DND-41 (cell line): ENCODE measurements at regions not wholly inside any gene's neighbourhood (a gene's known extent, or its start where the extent isn't known, plus 50 kb on each side); places are given as distances from the start of the nearest gene placed in this dataset.

Experiments used
- ATAC-seq: fragments of 200-7000 bp; cut with Tn5 transposase; 3 replicates; pipeline ENCODE4 v1.9.1; 2021; ENCODE audit warnings: low read depth; ENCODE audit not compliant: insufficient read depth
- DNase-seq: peaks from one replicate; pipeline ENCODE4 v3.0.0-alpha.2; 2020
- H2AFZ ChIP-seq: 2 replicates; pipeline ENCODE4 v1.6.0; 2012; ENCODE audit warnings: low read depth, low read length
- H3K27ac ChIP-seq: 2 replicates; pipeline ENCODE4 v1.5.1; 2012; ENCODE audit warnings: low read length, inconsistent platforms
- H3K27me3 ChIP-seq: fragments of 200-600 bp; sonication (generic); 2 replicates; pipeline ENCODE4 v1.6.0; 2012; ENCODE audit warnings: low read length, mild to moderate bottlenecking, inconsistent platforms; ENCODE audit not compliant: insufficient read depth, poor library complexity
- H3K36me3 ChIP-seq: 2 replicates; pipeline ENCODE4 v1.5.1; 2012; ENCODE audit warnings: low read length, inconsistent platforms; ENCODE audit not compliant: insufficient read depth
- H3K4me1 ChIP-seq: 2 replicates; pipeline ENCODE4 v1.5.1; 2012; ENCODE audit warnings: mild to moderate bottlenecking, low read length; ENCODE audit not compliant: insufficient read depth
- H3K4me2 ChIP-seq: 2 replicates; pipeline ENCODE4 v1.6.0; 2012; ENCODE audit warnings: mild to moderate bottlenecking, moderate library complexity, low read length, inconsistent platforms; ENCODE audit not compliant: insufficient read depth
- H3K4me3 ChIP-seq, 2 experiments: fragments of 200-600 bp in 1 of 2; shearing (Covaris generic) in 1 of 2; 2 replicates each; pipeline ENCODE4 v1.5.1; 2012 to 2016; ENCODE audit warnings: inconsistent platforms in 2 of 2, low read length in 2 of 2, mild to moderate bottlenecking in 2 of 2, low read depth in 1 of 2, moderate library complexity in 1 of 2
- H3K79me2 ChIP-seq: 2 replicates; pipeline ENCODE4 v1.6.0; 2012; ENCODE audit warnings: low read length, inconsistent platforms; ENCODE audit not compliant: insufficient read depth
- H3K9ac ChIP-seq: 2 replicates; pipeline ENCODE4 v1.6.0; 2012; ENCODE audit warnings: low read depth, mild to moderate bottlenecking, inconsistent platforms, low read length, moderate library complexity
- H3K9me3 ChIP-seq: 2 replicates; pipeline ENCODE4 v1.5.1; 2012; ENCODE audit warnings: low read length, moderate library complexity, mild to moderate bottlenecking, inconsistent platforms; ENCODE audit not compliant: insufficient read depth, severe bottlenecking
- H4K20me1 ChIP-seq: 2 replicates; pipeline ENCODE4 v1.6.0; 2012; ENCODE audit warnings: low read length; ENCODE audit not compliant: insufficient read depth
- CTCF ChIP-seq: IDR thresholded peaks from 2 replicates; pipeline ENCODE4 v1.5.1; 2012; ENCODE audit warnings: borderline replicate concordance, low read length, moderate library complexity, mild to moderate bottlenecking; ENCODE audit not compliant: poor library complexity, severe bottlenecking; ENCODE audit errors: extremely low read depth
- EZH2 ChIP-seq: IDR thresholded peaks from 3 replicates; pipeline ENCODE4 v1.6.1; 2012; ENCODE audit warnings: borderline replicate concordance, low read depth, mild to moderate bottlenecking, moderate library complexity, low read length, inconsistent platforms; ENCODE audit not compliant: severe bottlenecking

DNA sequence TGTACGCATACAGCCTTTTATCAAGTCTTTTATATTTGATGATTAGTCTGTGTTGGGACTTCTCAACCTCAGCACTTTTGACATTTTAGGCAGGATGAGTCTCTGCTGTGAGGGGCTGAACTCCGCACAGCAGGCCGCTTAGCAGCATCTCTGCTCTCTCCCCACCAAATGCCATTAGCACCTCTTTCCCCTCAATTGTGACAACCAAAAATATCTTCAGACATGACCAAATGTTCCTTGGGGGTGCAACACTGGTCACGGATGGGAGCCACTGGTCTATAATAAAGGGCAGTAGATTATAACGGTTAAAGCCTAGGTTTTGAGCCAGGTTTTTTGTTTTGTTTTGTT lies 109.7 kb upstream of the LRIG1 start:
- Histone ChIP-seq H3K27ac (no peak overlapping the region), H3K9ac (no peak overlapping the region), H4K20me1 (no peaks in the 10 kb centered on the region), H2AFZ (no peak overlapping the region), H3K79me2 (no peaks in the 10 kb centered on the region), H3K4me1 (0 out of 2 replicates have a peak, but pooled peaks cover 1% of the 10 kb centered on the region), H3K36me3 (no peaks in the 10 kb centered on the region), H3K4me2 (no peak overlapping the region), H3K9me3 (no peaks in the 10 kb centered on the region), H3K4me3 (no peak overlapping the region), H3K27me3 (no peaks in the 10 kb centered on the region)
- ATAC-seq (no peak), DNase-seq (no peak)
- TF ChIP-seq EZH2 (no peak), CTCF (no peak)

GRCh38 chr3:66615643-66616301 lies 115.0 kb upstream of the LRIG1 start:
- Histone ChIP-seq H3K4me2 (no peak overlapping the region), H3K27ac (no peak overlapping the region), H3K9me3 (no peaks in the 10 kb centered on the region), H3K79me2 (no peaks in the 10 kb centered on the region), H3K36me3 (no peaks in the 10 kb centered on the region), H3K4me3 (no peak overlapping the region), H3K9ac (no peak overlapping the region), H4K20me1 (no peaks in the 10 kb centered on the region), H3K27me3 (no peaks in the 10 kb centered on the region), H2AFZ (no peak overlapping the region), H3K4me1 (0 out of 2 replicates have a peak, but pooled peaks cover 4% of the 10 kb centered on the region)
- DNase-seq (no peak), ATAC-seq (no peak)
- no peak for TF ChIP-seq CTCF
- TF ChIP-seq EZH2: no peak

DNA sequence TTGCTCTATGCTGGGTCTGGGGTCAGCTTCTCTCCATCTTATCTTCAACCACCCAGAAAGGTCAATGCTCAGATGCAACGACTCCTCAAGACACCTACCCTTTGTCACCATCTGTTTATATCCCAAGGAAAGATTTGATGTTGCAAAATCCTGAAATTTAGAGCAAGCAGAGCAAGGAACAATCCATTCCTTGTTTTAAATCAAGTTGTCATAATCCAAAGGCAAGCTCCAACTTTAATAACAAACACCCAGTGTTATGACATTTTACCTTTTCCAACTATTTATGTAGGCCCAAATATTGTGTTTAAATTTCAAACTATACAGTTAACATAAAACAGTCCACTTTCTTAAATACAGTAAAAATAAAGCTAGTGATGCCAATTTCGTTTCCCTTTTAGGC lies 116.5 kb upstream of the LRIG1 start:
- Histone ChIP-seq H2AFZ (no peak overlapping the region), H3K4me3 (no peak overlapping the region), H3K9ac (no peak overlapping the region), H3K4me1 (0 out of 2 replicates have a peak, but pooled peaks cover 4% of the 10 kb centered on the region), H3K27ac (no peak overlapping the region), H3K27me3 (no peaks in the 10 kb centered on the region), H3K79me2 (no peaks in the 10 kb centered on the region), H3K9me3 (no peaks in the 10 kb centered on the region), H4K20me1 (no peaks in the 10 kb centered on the region), H3K4me2 (no peak overlapping the region), H3K36me3 (no peaks in the 10 kb centered on the region)
- DNase-seq (no peak), ATAC-seq (no peak)
- TF ChIP-seq CTCF (no peak), EZH2 (no peak)
